Esophagus muscularis mucosa (tissue), 4 donors: ENCODE measurements at regions not wholly inside any gene's neighbourhood (a gene's known extent, or its start where the extent isn't known, plus 50 kb on each side); places are given as distances from the start of the nearest gene placed in this dataset.

ENCODE experiments used
- EP300 ChIP-seq: sonication (generic); formaldehyde crosslinking; IDR thresholded peaks from one replicate; pipeline ENCODE4 v1.6.1; 2017; ENCODE audit warnings: antibody characterized with exemption
- POLR2A ChIP-seq: fragments of 450-650 bp; IDR thresholded peaks from one replicate; pipeline ENCODE4 v1.6.1; 2017; ENCODE audit warnings: antibody characterized with exemption, moderate library complexity, mild to moderate bottlenecking, low read depth
- POLR2AphosphoS5 ChIP-seq, 2 donors: sonication (generic); formaldehyde crosslinking; IDR thresholded peaks; one replicate each; pipeline ENCODE4 v1.6.1; 2017; ENCODE audit warnings: antibody characterized with exemption in 2 of 2
- TF ChIP-seq, protein P1 (sequence below), 3 experiments: fragments of 200-600 bp in 2 of 3; fragments of 450-650 bp in 1 of 3; sonication (generic) in 2 of 3; IDR thresholded peaks; one replicate each; pipeline ENCODE4 v1.5.1; 2017 to 2019; ENCODE audit warnings: antibody characterized with exemption in 3 of 3, mild to moderate bottlenecking in 2 of 3, moderate library complexity in 1 of 3

DNA sequence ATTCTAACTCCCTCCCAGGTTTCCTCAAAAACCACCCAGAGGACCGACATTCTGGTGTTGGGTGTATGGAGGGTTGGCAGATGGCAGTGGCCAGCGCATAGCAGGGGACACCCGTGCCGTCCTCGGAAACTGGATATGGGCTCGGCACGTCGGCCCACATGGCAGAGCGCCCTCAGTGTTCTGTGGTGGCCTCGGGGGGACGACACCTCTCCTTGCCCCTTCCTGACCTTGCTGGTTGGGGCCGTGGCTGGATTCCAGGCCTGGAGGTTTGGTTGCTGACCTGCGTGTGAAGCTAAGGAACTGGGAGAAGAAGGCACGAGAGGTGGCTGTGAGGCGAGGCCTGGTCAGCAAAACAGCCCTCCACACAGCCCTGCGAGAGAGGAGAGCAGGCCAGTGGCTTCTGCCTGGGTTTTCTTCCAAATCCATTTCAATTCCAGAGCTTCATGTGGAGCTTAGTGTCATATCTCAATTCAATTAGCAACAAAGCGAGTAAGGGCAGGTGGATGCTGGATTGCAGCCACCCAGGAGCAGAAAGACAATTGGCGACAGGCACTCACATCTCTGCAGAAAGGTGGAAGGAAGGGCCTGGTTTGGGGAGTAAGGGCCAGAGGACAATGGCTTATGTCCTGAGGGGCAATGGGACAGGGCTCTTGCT, 478.4 kb downstream of the BRD1 start:
- TF ChIP-seq, protein P1, sequence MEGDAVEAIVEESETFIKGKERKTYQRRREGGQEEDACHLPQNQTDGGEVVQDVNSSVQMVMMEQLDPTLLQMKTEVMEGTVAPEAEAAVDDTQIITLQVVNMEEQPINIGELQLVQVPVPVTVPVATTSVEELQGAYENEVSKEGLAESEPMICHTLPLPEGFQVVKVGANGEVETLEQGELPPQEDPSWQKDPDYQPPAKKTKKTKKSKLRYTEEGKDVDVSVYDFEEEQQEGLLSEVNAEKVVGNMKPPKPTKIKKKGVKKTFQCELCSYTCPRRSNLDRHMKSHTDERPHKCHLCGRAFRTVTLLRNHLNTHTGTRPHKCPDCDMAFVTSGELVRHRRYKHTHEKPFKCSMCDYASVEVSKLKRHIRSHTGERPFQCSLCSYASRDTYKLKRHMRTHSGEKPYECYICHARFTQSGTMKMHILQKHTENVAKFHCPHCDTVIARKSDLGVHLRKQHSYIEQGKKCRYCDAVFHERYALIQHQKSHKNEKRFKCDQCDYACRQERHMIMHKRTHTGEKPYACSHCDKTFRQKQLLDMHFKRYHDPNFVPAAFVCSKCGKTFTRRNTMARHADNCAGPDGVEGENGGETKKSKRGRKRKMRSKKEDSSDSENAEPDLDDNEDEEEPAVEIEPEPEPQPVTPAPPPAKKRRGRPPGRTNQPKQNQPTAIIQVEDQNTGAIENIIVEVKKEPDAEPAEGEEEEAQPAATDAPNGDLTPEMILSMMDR (IDR thresholded peaks at IDR 0.05), result no peak
- TF ChIP-seq POLR2AphosphoS5 (IDR thresholded peaks at IDR 0.05) (no peak), EP300 (no peak), POLR2A (no peak)
